ENCODE measurements at regions not wholly inside any gene's neighbourhood (a gene's known extent, or its start where the extent isn't known, plus 50 kb on each side); places are given as distances from the start of the nearest gene placed in this dataset.

DNA sequence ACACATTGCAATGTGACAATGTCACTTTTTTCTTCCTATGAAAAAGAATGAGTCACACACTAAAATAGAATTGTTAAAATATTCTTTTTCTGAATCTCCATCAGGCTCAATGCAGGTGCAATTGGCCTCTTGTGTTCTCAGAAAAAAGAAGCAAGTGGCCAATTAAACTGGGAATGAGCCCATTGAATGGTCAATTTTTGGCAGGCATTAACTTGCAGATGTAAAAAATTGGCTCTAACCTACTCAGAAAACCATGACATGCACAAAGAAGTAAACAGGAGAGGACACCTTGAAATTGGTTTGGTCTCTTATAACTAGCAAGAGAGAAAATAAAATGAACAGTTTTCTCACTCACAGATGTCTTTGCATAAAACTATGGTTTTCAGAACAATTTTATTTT is 820.8 kb downstream of the TBL1XR1 start:
- TF ChIP-seq, protein P1, sequence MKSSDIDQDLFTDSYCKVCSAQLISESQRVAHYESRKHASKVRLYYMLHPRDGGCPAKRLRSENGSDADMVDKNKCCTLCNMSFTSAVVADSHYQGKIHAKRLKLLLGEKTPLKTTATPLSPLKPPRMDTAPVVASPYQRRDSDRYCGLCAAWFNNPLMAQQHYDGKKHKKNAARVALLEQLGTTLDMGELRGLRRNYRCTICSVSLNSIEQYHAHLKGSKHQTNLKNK (CRISPR knock-in tag; IDR thresholded peaks at IDR 0.05): no peak
- no peak for TF ChIP-seq EMX1 (CRISPR knock-in tag; IDR thresholded peaks at IDR 0.05)
- TF ChIP-seq, protein P2, sequence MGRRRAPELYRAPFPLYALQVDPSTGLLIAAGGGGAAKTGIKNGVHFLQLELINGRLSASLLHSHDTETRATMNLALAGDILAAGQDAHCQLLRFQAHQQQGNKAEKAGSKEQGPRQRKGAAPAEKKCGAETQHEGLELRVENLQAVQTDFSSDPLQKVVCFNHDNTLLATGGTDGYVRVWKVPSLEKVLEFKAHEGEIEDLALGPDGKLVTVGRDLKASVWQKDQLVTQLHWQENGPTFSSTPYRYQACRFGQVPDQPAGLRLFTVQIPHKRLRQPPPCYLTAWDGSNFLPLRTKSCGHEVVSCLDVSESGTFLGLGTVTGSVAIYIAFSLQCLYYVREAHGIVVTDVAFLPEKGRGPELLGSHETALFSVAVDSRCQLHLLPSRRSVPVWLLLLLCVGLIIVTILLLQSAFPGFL (CRISPR knock-in tag; IDR thresholded peaks at IDR 0.05; ENCODE audit: borderline replicate concordance): no peak
- TF ChIP-seq, protein P3, sequence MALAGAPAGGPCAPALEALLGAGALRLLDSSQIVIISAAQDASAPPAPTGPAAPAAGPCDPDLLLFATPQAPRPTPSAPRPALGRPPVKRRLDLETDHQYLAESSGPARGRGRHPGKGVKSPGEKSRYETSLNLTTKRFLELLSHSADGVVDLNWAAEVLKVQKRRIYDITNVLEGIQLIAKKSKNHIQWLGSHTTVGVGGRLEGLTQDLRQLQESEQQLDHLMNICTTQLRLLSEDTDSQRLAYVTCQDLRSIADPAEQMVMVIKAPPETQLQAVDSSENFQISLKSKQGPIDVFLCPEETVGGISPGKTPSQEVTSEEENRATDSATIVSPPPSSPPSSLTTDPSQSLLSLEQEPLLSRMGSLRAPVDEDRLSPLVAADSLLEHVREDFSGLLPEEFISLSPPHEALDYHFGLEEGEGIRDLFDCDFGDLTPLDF (CRISPR knock-in tag; IDR thresholded peaks at IDR 0.05): no peak
- TF ChIP-seq, protein P4, sequence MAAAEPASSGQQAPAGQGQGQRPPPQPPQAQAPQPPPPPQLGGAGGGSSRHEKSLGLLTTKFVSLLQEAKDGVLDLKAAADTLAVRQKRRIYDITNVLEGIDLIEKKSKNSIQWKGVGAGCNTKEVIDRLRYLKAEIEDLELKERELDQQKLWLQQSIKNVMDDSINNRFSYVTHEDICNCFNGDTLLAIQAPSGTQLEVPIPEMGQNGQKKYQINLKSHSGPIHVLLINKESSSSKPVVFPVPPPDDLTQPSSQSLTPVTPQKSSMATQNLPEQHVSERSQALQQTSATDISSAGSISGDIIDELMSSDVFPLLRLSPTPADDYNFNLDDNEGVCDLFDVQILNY (CRISPR knock-in tag; IDR thresholded peaks at IDR 0.05): no peak
- TF ChIP-seq CREM (CRISPR knock-in tag; IDR thresholded peaks at IDR 0.05): no peak
- no peak for TF ChIP-seq OVOL2 (CRISPR knock-in tag; IDR thresholded peaks at IDR 0.05; ENCODE audit: borderline replicate concordance)
- TF ChIP-seq RELA (CRISPR knock-in tag; IDR thresholded peaks at IDR 0.05; ENCODE audit: borderline replicate concordance): no peak
- TF ChIP-seq, protein P5, sequence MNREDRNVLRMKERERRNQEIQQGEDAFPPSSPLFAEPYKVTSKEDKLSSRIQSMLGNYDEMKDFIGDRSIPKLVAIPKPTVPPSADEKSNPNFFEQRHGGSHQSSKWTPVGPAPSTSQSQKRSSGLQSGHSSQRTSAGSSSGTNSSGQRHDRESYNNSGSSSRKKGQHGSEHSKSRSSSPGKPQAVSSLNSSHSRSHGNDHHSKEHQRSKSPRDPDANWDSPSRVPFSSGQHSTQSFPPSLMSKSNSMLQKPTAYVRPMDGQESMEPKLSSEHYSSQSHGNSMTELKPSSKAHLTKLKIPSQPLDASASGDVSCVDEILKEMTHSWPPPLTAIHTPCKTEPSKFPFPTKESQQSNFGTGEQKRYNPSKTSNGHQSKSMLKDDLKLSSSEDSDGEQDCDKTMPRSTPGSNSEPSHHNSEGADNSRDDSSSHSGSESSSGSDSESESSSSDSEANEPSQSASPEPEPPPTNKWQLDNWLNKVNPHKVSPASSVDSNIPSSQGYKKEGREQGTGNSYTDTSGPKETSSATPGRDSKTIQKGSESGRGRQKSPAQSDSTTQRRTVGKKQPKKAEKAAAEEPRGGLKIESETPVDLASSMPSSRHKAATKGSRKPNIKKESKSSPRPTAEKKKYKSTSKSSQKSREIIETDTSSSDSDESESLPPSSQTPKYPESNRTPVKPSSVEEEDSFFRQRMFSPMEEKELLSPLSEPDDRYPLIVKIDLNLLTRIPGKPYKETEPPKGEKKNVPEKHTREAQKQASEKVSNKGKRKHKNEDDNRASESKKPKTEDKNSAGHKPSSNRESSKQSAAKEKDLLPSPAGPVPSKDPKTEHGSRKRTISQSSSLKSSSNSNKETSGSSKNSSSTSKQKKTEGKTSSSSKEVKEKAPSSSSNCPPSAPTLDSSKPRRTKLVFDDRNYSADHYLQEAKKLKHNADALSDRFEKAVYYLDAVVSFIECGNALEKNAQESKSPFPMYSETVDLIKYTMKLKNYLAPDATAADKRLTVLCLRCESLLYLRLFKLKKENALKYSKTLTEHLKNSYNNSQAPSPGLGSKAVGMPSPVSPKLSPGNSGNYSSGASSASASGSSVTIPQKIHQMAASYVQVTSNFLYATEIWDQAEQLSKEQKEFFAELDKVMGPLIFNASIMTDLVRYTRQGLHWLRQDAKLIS (CRISPR knock-in tag; IDR thresholded peaks at IDR 0.05; ENCODE audit: borderline replicate concordance): no peak
- no peak for TF ChIP-seq ZNF396 (CRISPR knock-in tag; IDR thresholded peaks at IDR 0.05; ENCODE audit: borderline replicate concordance)
- no peak for TF ChIP-seq CBFB (CRISPR knock-in tag; IDR thresholded peaks at IDR 0.05; ENCODE audit: low read depth)
- no peak for TF ChIP-seq FOXK1 (CRISPR knock-in tag; IDR thresholded peaks at IDR 0.05)
- H3K36me3 Mint-ChIP-seq: no peaks in the 10 kb centered on the region
- POLR2A ChIA-PET: no interaction called here
- CTCF ChIA-PET: no interaction called here
- no peak for ATAC-seq
- no peaks in the 10 kb centered on the region for H3K27me3 Mint-ChIP-seq (ENCODE audit: low read depth)
- H3K4me3 Mint-ChIP-seq: no peak overlapping the region
- no peak overlapping the region for H3K27ac Mint-ChIP-seq
- DNase-seq (ENCODE audit: low spot score): no peak
- H3K9me3 Mint-ChIP-seq: peaks cover 4% of the 10 kb centered on the region; the same call in 1 of the 2 replicates
- peaks cover 24% of the 10 kb centered on the region for H3K4me1 Mint-ChIP-seq

DNA sequence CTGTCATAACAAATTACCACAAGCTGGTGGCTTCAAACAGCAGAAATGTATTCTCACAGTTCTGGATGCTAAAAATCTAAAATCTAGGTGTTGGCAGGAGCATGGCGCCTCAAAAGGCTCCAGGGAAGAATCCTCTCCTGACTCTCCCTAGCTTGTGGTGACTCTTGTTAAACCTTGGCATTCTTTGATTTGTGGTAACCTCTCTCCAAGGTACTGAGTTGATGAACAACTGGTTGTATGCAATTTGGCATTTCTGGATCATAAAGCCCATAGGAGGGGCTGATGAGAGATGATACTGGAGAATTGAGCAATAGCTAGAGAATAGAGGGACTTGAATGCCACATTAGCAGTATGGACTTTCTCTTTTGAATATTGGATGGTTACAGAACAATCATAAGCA is 821.8 kb downstream of the TBL1XR1 start:
- Mint-ChIP-seq H3K27me3 (ENCODE audit: low read depth) (no peaks in the 10 kb centered on the region), H3K4me3 (no peak overlapping the region), H3K36me3 (no peaks in the 10 kb centered on the region), H3K27ac (no peak overlapping the region), H3K9me3 (peaks cover 4% of the 10 kb centered on the region; the same call in 1 of the 2 replicates), H3K4me1 (peaks cover 24% of the 10 kb centered on the region)
- CTCF ChIA-PET: interaction anchor here (1.0 kb wide), 1 partner anchor 55 kb away, joined by 3 read pairs; no protein-coding TSS in a partner anchor
- POLR2A ChIA-PET: interaction anchor here (0.6 kb wide), 1 partner anchor 189 kb away, joined by 3 read pairs; no protein-coding TSS in a partner anchor
- peak; percentile 60 for ATAC-seq
- DNase-seq (ENCODE audit: low spot score): no peak
- TF ChIP-seq, protein P6, sequence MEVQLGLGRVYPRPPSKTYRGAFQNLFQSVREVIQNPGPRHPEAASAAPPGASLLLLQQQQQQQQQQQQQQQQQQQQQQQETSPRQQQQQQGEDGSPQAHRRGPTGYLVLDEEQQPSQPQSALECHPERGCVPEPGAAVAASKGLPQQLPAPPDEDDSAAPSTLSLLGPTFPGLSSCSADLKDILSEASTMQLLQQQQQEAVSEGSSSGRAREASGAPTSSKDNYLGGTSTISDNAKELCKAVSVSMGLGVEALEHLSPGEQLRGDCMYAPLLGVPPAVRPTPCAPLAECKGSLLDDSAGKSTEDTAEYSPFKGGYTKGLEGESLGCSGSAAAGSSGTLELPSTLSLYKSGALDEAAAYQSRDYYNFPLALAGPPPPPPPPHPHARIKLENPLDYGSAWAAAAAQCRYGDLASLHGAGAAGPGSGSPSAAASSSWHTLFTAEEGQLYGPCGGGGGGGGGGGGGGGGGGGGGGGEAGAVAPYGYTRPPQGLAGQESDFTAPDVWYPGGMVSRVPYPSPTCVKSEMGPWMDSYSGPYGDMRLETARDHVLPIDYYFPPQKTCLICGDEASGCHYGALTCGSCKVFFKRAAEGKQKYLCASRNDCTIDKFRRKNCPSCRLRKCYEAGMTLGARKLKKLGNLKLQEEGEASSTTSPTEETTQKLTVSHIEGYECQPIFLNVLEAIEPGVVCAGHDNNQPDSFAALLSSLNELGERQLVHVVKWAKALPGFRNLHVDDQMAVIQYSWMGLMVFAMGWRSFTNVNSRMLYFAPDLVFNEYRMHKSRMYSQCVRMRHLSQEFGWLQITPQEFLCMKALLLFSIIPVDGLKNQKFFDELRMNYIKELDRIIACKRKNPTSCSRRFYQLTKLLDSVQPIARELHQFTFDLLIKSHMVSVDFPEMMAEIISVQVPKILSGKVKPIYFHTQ (CRISPR knock-in tag; IDR thresholded peaks at IDR 0.05): no peak
- TF ChIP-seq ESRRA (CRISPR knock-in tag; IDR thresholded peaks at IDR 0.05; ENCODE audit: borderline replicate concordance) (no peak), SOX15 (CRISPR knock-in tag; IDR thresholded peaks at IDR 0.05) (no peak), NR3C1 (CRISPR knock-in tag; conservative IDR thresholded peaks at IDR 0.05; ENCODE audit: low read depth) (no peak), NFE2L1 (CRISPR knock-in tag; IDR thresholded peaks at IDR 0.05) (no peak), CREB1 (CRISPR knock-in tag; IDR thresholded peaks at IDR 0.05) (no peak), GTF2I (CRISPR knock-in tag; conservative IDR thresholded peaks at IDR 0.05) (no peak), ETV6 (CRISPR knock-in tag; IDR thresholded peaks at IDR 0.05) (no peak), JUN (CRISPR knock-in tag; IDR thresholded peaks at IDR 0.05) (no peak), FOXK1 (CRISPR knock-in tag; IDR thresholded peaks at IDR 0.05) (no peak), CREM (CRISPR knock-in tag; IDR thresholded peaks at IDR 0.05) (no peak), ZNF396 (CRISPR knock-in tag; IDR thresholded peaks at IDR 0.05; ENCODE audit: borderline replicate concordance) (no peak)
- TF ChIP-seq, protein P2 (CRISPR knock-in tag; IDR thresholded peaks at IDR 0.05; ENCODE audit: borderline replicate concordance): no peak
- TF ChIP-seq, protein P7, sequence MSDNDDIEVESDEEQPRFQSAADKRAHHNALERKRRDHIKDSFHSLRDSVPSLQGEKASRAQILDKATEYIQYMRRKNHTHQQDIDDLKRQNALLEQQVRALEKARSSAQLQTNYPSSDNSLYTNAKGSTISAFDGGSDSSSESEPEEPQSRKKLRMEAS (CRISPR knock-in tag; IDR thresholded peaks at IDR 0.05): no peak

All from WTC11 (cell line).